H1 (cell line): ENCODE measurements at regions not wholly inside any gene's neighbourhood (a gene's known extent, or its start where the extent isn't known, plus 50 kb on each side); places are given as distances from the start of the nearest gene placed in this dataset.
A peak's percentile ranks its signal among the peaks of the same experiment; 100 is the strongest.

ENCODE experiments used
- CTCF ChIA-PET: fragments of 300-600 bp; sonication (Branson Sonifier 250); formaldehyde crosslinking; loops from one replicate; lab custom pipeline; 2021; ENCODE audit not compliant: partially characterized antibody; lab: Charles Lee
- POLR2A ChIA-PET: fragments of 300-600 bp; sonication (Branson Sonifier 250); formaldehyde crosslinking; loops from one replicate; lab custom pipeline; 2021; ENCODE audit warnings: inconsistent platforms; ENCODE audit not compliant: partially characterized antibody; lab: Charles Lee
- DNase-seq, 2 experiments: peaks; one replicate each; pipeline versions ENCODE4 v3.0.0 to v3.0.0-alpha.2; 2010 to 2022; ENCODE audit warnings: low spot score in 2 of 2, low read depth in 1 of 2, mixed read lengths in 1 of 2
- FAIRE-seq: peaks from 2 replicates; lab custom pipeline; 2011; peaks lifted over from hg19 to GRCh38; lab: Jason Lieb, UNC
- H2AFZ ChIP-seq: 2 replicates; pipeline ENCODE4 v1.8.1; 2012; ENCODE audit warnings: low read length, inconsistent platforms
- H2AK5ac ChIP-seq: 2 replicates; pipeline ENCODE4 v1.6.1; 2013; ENCODE audit warnings: low read depth, low read length
- H2BK120ac ChIP-seq: replicated peaks from 2 replicates; pipeline ENCODE3; 2013; ENCODE audit warnings: low read depth, low read length, inconsistent platforms
- H2BK12ac ChIP-seq: 2 replicates; pipeline ENCODE4 v1.6.1; 2013; ENCODE audit warnings: low read depth, low read length
- H2BK15ac ChIP-seq: 2 replicates; pipeline ENCODE4 v1.6.1; 2013; ENCODE audit warnings: low read length
- H2BK20ac ChIP-seq: 2 replicates; pipeline ENCODE4 v1.6.1; 2013; ENCODE audit warnings: low read length
- H2BK5ac ChIP-seq: 2 replicates; pipeline ENCODE4 v1.6.1; 2013; ENCODE audit warnings: low read depth, low read length
- H3K14ac ChIP-seq: 2 replicates; pipeline ENCODE4 v1.6.1; 2013; ENCODE audit warnings: inconsistent platforms; ENCODE audit not compliant: insufficient read length
- H3K18ac ChIP-seq: 2 replicates; pipeline ENCODE4 v1.6.1; 2013; ENCODE audit warnings: low read length; ENCODE audit errors: extremely low read depth
- H3K23ac ChIP-seq: 2 replicates; pipeline ENCODE4 v1.6.1; 2013; ENCODE audit warnings: inconsistent platforms; ENCODE audit not compliant: insufficient read length
- H3K23me2 ChIP-seq: 2 replicates; pipeline ENCODE4 v1.6.1; 2013; ENCODE audit warnings: low read depth, low read length
- H3K27ac ChIP-seq: 2 replicates; pipeline ENCODE4 v1.6.1; 2011; ENCODE audit warnings: low read depth, low read length, inconsistent platforms
- H3K27me3 ChIP-seq, 4 experiments: replicated peaks in 1 of 4; 1 replicate in 1 of 4; 2 replicates in 3 of 4; pipeline versions ENCODE4 v1.6.1 to v1.8.1; 2011 to 2013; ENCODE audit warnings: low read length in 3 of 4, mild to moderate bottlenecking in 3 of 4, inconsistent platforms in 2 of 4, mixed read lengths in 2 of 4, moderate library complexity in 1 of 4; ENCODE audit not compliant: control insufficient read depth in 3 of 4, insufficient read depth in 3 of 4; ENCODE audit errors: extremely low read depth in 1 of 4
- H3K36me3 ChIP-seq, 4 experiments: 2 replicates each; pipeline versions ENCODE4 v1.6.1 to v1.8.1; 2011 to 2013; ENCODE audit warnings: mild to moderate bottlenecking in 4 of 4, low read length in 3 of 4, moderate library complexity in 2 of 4, control low read depth in 1 of 4, inconsistent platforms in 1 of 4; ENCODE audit not compliant: insufficient read depth in 4 of 4, control insufficient read depth in 2 of 4
- H3K4ac ChIP-seq: replicated peaks from 2 replicates; pipeline ENCODE3; 2013; ENCODE audit warnings: low read length, low read depth, mixed read lengths, inconsistent platforms; ENCODE audit not compliant: insufficient read length
- H3K4me1 ChIP-seq, 4 experiments: replicated peaks in 1 of 4; 1 replicate in 1 of 4; 2 replicates in 3 of 4; pipeline versions ENCODE4 v1.6.1 to v1.8.1; 2011 to 2013; ENCODE audit warnings: low read length in 3 of 4, inconsistent platforms in 2 of 4, mixed read lengths in 1 of 4; ENCODE audit not compliant: insufficient read depth in 4 of 4, control insufficient read depth in 3 of 4
- H3K4me2 ChIP-seq, 2 experiments: 2 replicates each; pipeline versions ENCODE4 v1.6.1 to v1.8.1; 2011 to 2013; ENCODE audit warnings: low read depth in 2 of 2, low read length in 2 of 2, control low read depth in 1 of 2, inconsistent platforms in 1 of 2, mild to moderate bottlenecking in 1 of 2; ENCODE audit not compliant: insufficient read depth in 1 of 2
- H3K4me3 ChIP-seq, 4 experiments: fragments of 200-600, 300-600 bp in 1 of 4; sonication (generic), shearing (Covaris generic), sonication (Bioruptor Twin) in 1 of 4; 2 replicates each; pipeline versions ENCODE4 v1.5.1 to v1.8.1; 2011 to 2016; ENCODE audit warnings: low read length in 4 of 4, low read depth in 3 of 4, control low read depth in 2 of 4, inconsistent platforms in 2 of 4, mild to moderate bottlenecking in 2 of 4, mixed read lengths in 1 of 4, moderate library complexity in 1 of 4; ENCODE audit not compliant: insufficient read depth in 2 of 4; ENCODE audit errors: extremely low read depth in 1 of 4
- H3K56ac ChIP-seq: replicated peaks from 2 replicates; pipeline ENCODE3; 2013; ENCODE audit warnings: low read depth, mild to moderate bottlenecking, mixed read lengths, low read length, inconsistent platforms; ENCODE audit not compliant: insufficient read length
- H3K79me1 ChIP-seq: 2 replicates; pipeline ENCODE4 v1.6.1; 2013; ENCODE audit warnings: low read depth, low read length, control low read depth
- H3K79me2 ChIP-seq, 2 experiments: 2 replicates each; pipeline versions ENCODE4 v1.6.1 to v1.8.1; 2012 to 2013; ENCODE audit warnings: low read length in 2 of 2, mild to moderate bottlenecking in 2 of 2, inconsistent platforms in 1 of 2; ENCODE audit not compliant: insufficient read depth in 2 of 2, control insufficient read depth in 1 of 2
- H3K9ac ChIP-seq, 4 experiments: replicated peaks in 1 of 4; 1 replicate in 1 of 4; 2 replicates in 3 of 4; pipeline versions ENCODE4 v1.6.1 to v1.8.1; 2011 to 2013; ENCODE audit warnings: low read depth in 3 of 4, low read length in 3 of 4, control low read depth in 2 of 4, mild to moderate bottlenecking in 2 of 4, moderate library complexity in 2 of 4, inconsistent platforms in 1 of 4; ENCODE audit errors: extremely low read depth in 1 of 4
- H3K9me3 ChIP-seq, 2 experiments: 2 replicates each; pipeline versions ENCODE4 v1.6.1 to v1.8.1; 2012 to 2013; ENCODE audit warnings: mild to moderate bottlenecking in 2 of 2, moderate library complexity in 2 of 2, control low read depth in 1 of 2, inconsistent platforms in 1 of 2, low read depth in 1 of 2, low read length in 1 of 2, mixed read lengths in 1 of 2; ENCODE audit not compliant: insufficient read depth in 2 of 2
- H4K20me1 ChIP-seq, 2 experiments: replicated peaks in 1 of 2; 2 replicates each; pipeline versions ENCODE3 to v1.8.1; 2011 to 2013; ENCODE audit warnings: inconsistent platforms in 2 of 2, low read length in 2 of 2, mild to moderate bottlenecking in 1 of 2; ENCODE audit not compliant: insufficient read depth in 2 of 2, control insufficient read depth in 1 of 2
- H4K5ac ChIP-seq: 2 replicates; pipeline ENCODE4 v1.6.1; 2013; ENCODE audit warnings: low read length, low read depth, mixed read lengths, inconsistent platforms; ENCODE audit not compliant: insufficient read length
- H4K8ac ChIP-seq: 2 replicates; pipeline ENCODE4 v1.8.0; 2013; ENCODE audit warnings: mild to moderate bottlenecking, moderate library complexity, low read length, inconsistent platforms; ENCODE audit not compliant: insufficient read depth; ENCODE audit errors: extremely low read depth
- H4K91ac ChIP-seq: replicated peaks from 2 replicates; pipeline ENCODE3; 2013; ENCODE audit warnings: low read length, mixed read lengths, inconsistent platforms; ENCODE audit not compliant: insufficient read length
- ATF2 ChIP-seq: IDR thresholded peaks from 2 replicates; pipeline ENCODE4 v1.6.1; 2012; ENCODE audit warnings: low read length, inconsistent platforms
- CTBP2 ChIP-seq: IDR thresholded peaks from 2 replicates; pipeline ENCODE4 v1.7.0; 2011; ENCODE audit warnings: borderline replicate concordance, mild to moderate bottlenecking, moderate library complexity, mixed read lengths, low read length; ENCODE audit not compliant: insufficient read depth, insufficient read length
- EP300 ChIP-seq, 2 experiments: IDR thresholded peaks; 1 replicate in 1 of 2; 2 replicates in 1 of 2; pipeline ENCODE4 v1.6.1; 2011 to 2012; ENCODE audit warnings: low read depth in 2 of 2, low read length in 2 of 2, mild to moderate bottlenecking in 2 of 2, borderline replicate concordance in 1 of 2, inconsistent platforms in 1 of 2, moderate library complexity in 1 of 2
- HDAC6 ChIP-seq: IDR thresholded peaks from one replicate; pipeline ENCODE4 v1.7.1; 2012; ENCODE audit warnings: low read depth, mild to moderate bottlenecking, inconsistent platforms, low read length, moderate library complexity
- KDM4A ChIP-seq: IDR thresholded peaks from one replicate; pipeline ENCODE4 v1.7.1; 2012; ENCODE audit warnings: low read depth, mild to moderate bottlenecking, moderate library complexity, low read length, inconsistent platforms; ENCODE audit not compliant: severe bottlenecking
- POLR2A ChIP-seq, 2 experiments: IDR thresholded peaks; 1 replicate in 1 of 2; 2 replicates in 1 of 2; pipeline ENCODE4 v1.6.1; 2011; ENCODE audit warnings: low read depth in 2 of 2, low read length in 2 of 2, mild to moderate bottlenecking in 2 of 2; ENCODE audit errors: control extremely low read depth in 1 of 2
- RBBP5 ChIP-seq: IDR thresholded peaks from 2 replicates; pipeline ENCODE4 v1.7.1; 2012; ENCODE audit warnings: low read depth, mild to moderate bottlenecking, inconsistent platforms, low read length, moderate library complexity, borderline replicate concordance
- RNF2 ChIP-seq: fragments of 200-900, 300-1000 bp; sonication (generic); IDR thresholded peaks from 2 replicates; pipeline ENCODE4 v1.7.1; 2016; ENCODE audit warnings: borderline replicate concordance, low read depth, mild to moderate bottlenecking, antibody characterized with exemption, low read length; ENCODE audit not compliant: poor library complexity, severe bottlenecking; ENCODE audit errors: missing control alignments
- SUZ12 ChIP-seq: fragments of 200-600 bp; sonication (generic); IDR thresholded peaks from 2 replicates; pipeline ENCODE4 v1.6.1; 2012; ENCODE audit warnings: mild to moderate bottlenecking, inconsistent platforms, low read length, moderate library complexity, mixed read lengths
- TBP ChIP-seq: IDR thresholded peaks from 2 replicates; pipeline ENCODE4 v1.6.1; 2011; ENCODE audit warnings: low read depth, low read length, improper control_type of control experiment
- WGBS, 2 experiments: shearing (Covaris generic) in 1 of 2; methylation state at CpG; one replicate each; pipeline versions ENCODE4 v1.1.6 to v1.1.7; 2013 to 2015; ENCODE audit warnings: low lambda C conversion rate in 2 of 2, mixed read lengths in 2 of 2, inconsistent platforms in 1 of 2, low coverage in 1 of 2, missing lambda C conversion rate in 1 of 2; ENCODE audit not compliant: insufficient replicate concordance in 2 of 2, insufficient coverage in 1 of 2, insufficient read length in 1 of 2; ENCODE audit errors: extremely low coverage in 1 of 2, missing lambda C conversion rate in 1 of 2; 5-methylcytosine and 5-hydroxymethylcytosine counted together

GRCh38 chr12:124365726-124366430, 71.0 kb downstream of the RFLNA start:
- Histone ChIP-seq H3K18ac (no peak overlapping the region), H3K23ac (no peak overlapping the region), H2BK20ac (no peak overlapping the region), H3K27me3 (no peaks in the 10 kb centered on the region), H3K9me3 (no peaks in the 10 kb centered on the region), H3K14ac (no peak overlapping the region), H3K4me2 (no peak overlapping the region), H4K8ac (peak overlapping the region; percentile 31; the same call in 1 of the 2 replicates), H3K9ac (no peak overlapping the region), H4K91ac (no peak overlapping the region), H3K79me2 (no peaks in the 10 kb centered on the region), H3K23me2 (no peaks in the 10 kb centered on the region), H3K27ac (no peak overlapping the region), H3K4me1 (no peaks in the 10 kb centered on the region), H2BK5ac (no peak overlapping the region), H3K4ac (no peak overlapping the region), H2BK15ac (no peak overlapping the region), H3K36me3 (peaks cover 2 to 19% (median 5%) of the 10 kb centered on the region in 4 experiments; a peak in 5 of 8 replicates), H4K20me1 (peaks cover 4 to 12% of the 10 kb centered on the region in 2 experiments), H2BK12ac (no peak overlapping the region), H3K56ac (no peak overlapping the region), H2AK5ac (no peak overlapping the region), H2BK120ac (no peak overlapping the region), H2AFZ (no peak overlapping the region), H4K5ac (no peak overlapping the region), H3K79me1 (no peaks in the 10 kb centered on the region), H3K4me3 (no peak overlapping the region)
- ChIA-PET POLR2A (no interaction called here), CTCF (interaction anchor here (0.7 to 1.7 kb wide), 5 partner anchors 14 to 533 kb away, joined by 3 to 10 read pairs (median 4); no protein-coding TSS in a partner anchor)
- FAIRE-seq (no peak), DNase-seq (no peak)
- WGBS, 2 experiments, result 91% methylated on average over 23 of the region's 23 CpGs; no CpG with 5 or more reads in 1 of the 2 experiments
- TF ChIP-seq EP300 (IDR thresholded peaks at IDR 0.05; ENCODE audit: borderline replicate concordance in 1 of 2, low read depth in 2 of 2, low read length in 2 of 2) (no peak), KDM4A (no peak), CTBP2 (no peak), POLR2A (IDR thresholded peaks at IDR 0.05; ENCODE audit: control extremely low read depth in 1 of 2, low read depth in 2 of 2, low read length in 2 of 2) (no peak), RBBP5 (no peak), RNF2 (no peak), ATF2 (no peak), TBP (no peak), HDAC6 (no peak), SUZ12 (no peak)
